SU-DHL-6 (cell line): ENCODE measurements at regions not wholly inside any gene's neighbourhood (a gene's known extent, or its start where the extent isn't known, plus 50 kb on each side); places are given as distances from the start of the nearest gene placed in this dataset.

Source experiments
- H2AFZ ChIP-seq: fragments of 200-600 bp; sonication (generic); 2 replicates; pipeline ENCODE4 v1.6.1; 2014; ENCODE audit warnings: low read depth, mild to moderate bottlenecking, moderate library complexity, mixed read lengths, antibody characterized with exemption, low read length; ENCODE audit not compliant: severe bottlenecking
- H3F3A ChIP-seq: fragments of 200-600 bp; shearing (Covaris generic); 2 replicates; pipeline ENCODE4 v1.6.0; 2016; ENCODE audit warnings: antibody characterized with exemption, mild to moderate bottlenecking; ENCODE audit not compliant: insufficient read depth
- H3K27ac ChIP-seq: fragments of 200-600 bp; sonication (generic); 2 replicates; pipeline ENCODE4 v1.5.1; 2016; ENCODE audit warnings: low read depth, mild to moderate bottlenecking, low read length, moderate library complexity, mixed read lengths
- H3K27me3 ChIP-seq: fragments of 200-600 bp; sonication (generic), shearing (Covaris generic); 2 replicates; pipeline ENCODE4 v1.6.0; 2014; ENCODE audit warnings: mild to moderate bottlenecking, low read length
- H3K36me3 ChIP-seq: fragments of 200-600 bp; sonication (generic); 2 replicates; pipeline ENCODE4 v1.6.1; 2014; ENCODE audit warnings: mild to moderate bottlenecking, low read length, mixed read lengths
- H3K4me2 ChIP-seq: fragments of 300-600, 200-600 bp; shearing (Covaris generic), sonication (generic); 2 replicates; pipeline ENCODE4 v1.6.0; 2014; ENCODE audit warnings: low read length, low read depth, mild to moderate bottlenecking; ENCODE audit not compliant: poor library complexity, severe bottlenecking
- H3K4me3 ChIP-seq: fragments of 200-600 bp; sonication (generic); 2 replicates; pipeline ENCODE4 v1.5.1; 2014; ENCODE audit warnings: antibody characterized with exemption, low read length, mild to moderate bottlenecking, mixed read lengths; ENCODE audit not compliant: insufficient read depth, poor library complexity, severe bottlenecking
- H3K79me2 ChIP-seq: fragments of 200-600 bp; sonication (generic); 2 replicates; pipeline ENCODE4 v1.6.1; 2014; ENCODE audit warnings: mild to moderate bottlenecking, low read length, moderate library complexity; ENCODE audit not compliant: insufficient read depth
- H3K9ac ChIP-seq: fragments of 200-600 bp; sonication (generic); 2 replicates; pipeline ENCODE4 v1.7.0; 2014; ENCODE audit warnings: mild to moderate bottlenecking, low read length
- H3K9me2 ChIP-seq: fragments of 200-600 bp; sonication (generic); replicated peaks from 2 replicates; pipeline ENCODE4 v1.6.1; 2014; ENCODE audit warnings: low read length; ENCODE audit not compliant: insufficient read depth
- H3K9me3 ChIP-seq: fragments of 200-600 bp; sonication (generic); 2 replicates; pipeline ENCODE4 v1.6.1; 2014; ENCODE audit warnings: low read length, mixed read lengths; ENCODE audit not compliant: insufficient read depth
- H4K20me1 ChIP-seq: fragments of 200-600 bp; sonication (generic); 2 replicates; pipeline ENCODE4 v1.6.1; 2014; ENCODE audit warnings: low read depth, mild to moderate bottlenecking, antibody characterized with exemption, low read length, moderate library complexity, mixed read lengths
- EZH2phosphoT487 ChIP-seq: fragments of 200-600 bp; sonication (generic), shearing (Covaris generic); conservative IDR thresholded peaks from 2 replicates; pipeline ENCODE4 v1.6.1; 2018; ENCODE audit warnings: mild to moderate bottlenecking, antibody characterized with exemption, low read length, moderate library complexity, mixed read lengths
- TF ChIP-seq, protein P1 (sequence below): fragments of 200-600 bp; sonication (generic); IDR thresholded peaks from one replicate; pipeline ENCODE4 v1.5.1; 2017; ENCODE audit warnings: antibody characterized with exemption, mild to moderate bottlenecking, low read length, moderate library complexity; ENCODE audit not compliant: insufficient read depth, poor library complexity, severe bottlenecking

DNA sequence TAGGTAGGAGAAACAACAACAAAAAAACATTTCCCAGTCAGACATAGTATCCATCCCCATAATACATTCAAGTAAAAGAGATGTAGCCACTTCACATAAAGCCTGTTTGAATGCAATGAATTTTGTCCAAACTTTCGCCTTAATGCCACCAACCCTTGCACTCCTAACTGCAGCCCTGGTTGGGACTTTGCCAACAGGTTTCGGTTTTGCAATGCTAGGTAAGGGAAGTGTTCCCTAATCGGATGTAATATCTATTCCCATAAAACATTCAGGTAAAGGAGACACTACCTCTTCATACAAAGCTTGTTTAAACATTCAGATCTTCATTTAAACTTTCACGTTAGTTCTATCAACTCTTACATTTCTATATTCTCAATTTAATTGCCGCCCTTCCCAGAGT is 336.1 kb downstream of the DRD1 start:
- no peaks in the 10 kb centered on the region for H3K27me3 ChIP-seq
- H3F3A ChIP-seq = no peaks in the 10 kb centered on the region
- no peaks in the 10 kb centered on the region for H3K79me2 ChIP-seq
- H3K36me3 ChIP-seq = no peaks in the 10 kb centered on the region
- H3K9me3 ChIP-seq = peaks cover 5% of the 10 kb centered on the region; the same call in 1 of the 2 replicates
- no peaks in the 10 kb centered on the region for H4K20me1 ChIP-seq
- TF ChIP-seq EZH2phosphoT487 = no peak
- no peak overlapping the region for H3K27ac ChIP-seq
- no peak overlapping the region for H3K4me3 ChIP-seq
- no peak overlapping the region for H2AFZ ChIP-seq
- no peaks in the 10 kb centered on the region for H3K9me2 ChIP-seq
- H3K9ac ChIP-seq = no peak overlapping the region
- no peak overlapping the region for H3K4me2 ChIP-seq

DNA sequence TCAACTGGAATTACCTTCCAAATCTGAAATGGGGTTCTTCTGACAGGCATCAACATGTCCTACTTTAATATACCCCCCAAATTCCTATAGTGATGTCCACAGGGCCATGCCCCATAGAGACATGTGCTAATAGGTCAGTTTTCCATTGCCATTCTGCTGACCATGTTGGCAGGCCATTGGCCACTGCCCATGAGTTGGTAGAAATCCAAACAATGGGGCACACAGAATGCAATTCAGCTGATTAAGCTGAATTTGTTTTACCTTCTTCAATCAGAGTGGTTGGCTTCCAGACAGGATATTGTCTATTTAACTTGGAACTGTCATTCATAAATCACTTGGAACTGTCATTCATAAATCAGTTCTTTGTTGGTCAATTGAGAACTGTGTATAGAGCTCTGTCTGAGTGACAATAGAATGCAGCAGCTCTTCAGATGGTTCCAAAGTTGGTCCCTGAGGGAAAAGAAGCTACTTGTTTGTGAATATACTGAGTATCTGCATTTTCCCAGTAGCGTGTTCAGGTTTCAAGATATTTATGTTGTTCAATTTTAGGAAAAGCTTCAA is 336.9 kb downstream of the DRD1 start:
- no peaks in the 10 kb centered on the region for H3K27me3 ChIP-seq
- no peak overlapping the region for H3K27ac ChIP-seq
- no peaks in the 10 kb centered on the region for H3K9me2 ChIP-seq
- H3K79me2 ChIP-seq = no peaks in the 10 kb centered on the region
- no peak overlapping the region for H3K9ac ChIP-seq
- no peaks in the 10 kb centered on the region for H3F3A ChIP-seq
- H3K36me3 ChIP-seq = no peaks in the 10 kb centered on the region
- no peak overlapping the region for H3K4me2 ChIP-seq
- no peak for TF ChIP-seq EZH2phosphoT487
- TF ChIP-seq, protein P1, sequence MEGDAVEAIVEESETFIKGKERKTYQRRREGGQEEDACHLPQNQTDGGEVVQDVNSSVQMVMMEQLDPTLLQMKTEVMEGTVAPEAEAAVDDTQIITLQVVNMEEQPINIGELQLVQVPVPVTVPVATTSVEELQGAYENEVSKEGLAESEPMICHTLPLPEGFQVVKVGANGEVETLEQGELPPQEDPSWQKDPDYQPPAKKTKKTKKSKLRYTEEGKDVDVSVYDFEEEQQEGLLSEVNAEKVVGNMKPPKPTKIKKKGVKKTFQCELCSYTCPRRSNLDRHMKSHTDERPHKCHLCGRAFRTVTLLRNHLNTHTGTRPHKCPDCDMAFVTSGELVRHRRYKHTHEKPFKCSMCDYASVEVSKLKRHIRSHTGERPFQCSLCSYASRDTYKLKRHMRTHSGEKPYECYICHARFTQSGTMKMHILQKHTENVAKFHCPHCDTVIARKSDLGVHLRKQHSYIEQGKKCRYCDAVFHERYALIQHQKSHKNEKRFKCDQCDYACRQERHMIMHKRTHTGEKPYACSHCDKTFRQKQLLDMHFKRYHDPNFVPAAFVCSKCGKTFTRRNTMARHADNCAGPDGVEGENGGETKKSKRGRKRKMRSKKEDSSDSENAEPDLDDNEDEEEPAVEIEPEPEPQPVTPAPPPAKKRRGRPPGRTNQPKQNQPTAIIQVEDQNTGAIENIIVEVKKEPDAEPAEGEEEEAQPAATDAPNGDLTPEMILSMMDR = no peak
- no peak overlapping the region for H2AFZ ChIP-seq
- H3K9me3 ChIP-seq = peaks cover 5% of the 10 kb centered on the region; the same call in 1 of the 2 replicates
- no peak overlapping the region for H3K4me3 ChIP-seq
- no peaks in the 10 kb centered on the region for H4K20me1 ChIP-seq

DNA sequence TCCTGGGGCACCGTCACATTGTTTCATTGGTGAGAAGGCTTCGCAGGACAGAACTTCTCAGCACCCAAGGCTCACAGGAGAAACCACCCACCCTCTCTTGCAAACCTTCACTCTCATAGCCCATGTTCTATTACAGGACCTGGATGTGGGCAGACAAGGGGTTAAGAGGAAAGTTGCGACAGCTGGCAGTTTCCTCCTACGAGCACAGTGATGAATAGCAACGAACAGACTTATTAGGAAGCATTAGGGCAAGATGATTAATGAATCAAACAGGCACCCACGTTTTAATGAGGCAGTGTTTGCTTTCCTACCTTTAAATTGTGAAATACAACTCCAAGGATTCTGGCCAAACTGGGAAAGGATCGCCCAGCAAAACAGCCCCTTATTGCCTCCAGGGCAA is 339.3 kb downstream of the DRD1 start:
- Histone ChIP-seq H3K9ac (no peak overlapping the region), H3F3A (no peaks in the 10 kb centered on the region), H3K4me2 (no peak overlapping the region), H3K4me3 (no peak overlapping the region), H3K36me3 (no peaks in the 10 kb centered on the region), H3K27ac (no peak overlapping the region), H3K9me3 (peaks cover 5% of the 10 kb centered on the region; the same call in 1 of the 2 replicates), H3K27me3 (no peaks in the 10 kb centered on the region), H2AFZ (no peak overlapping the region), H3K9me2 (no peaks in the 10 kb centered on the region), H3K79me2 (no peaks in the 10 kb centered on the region), H4K20me1 (no peaks in the 10 kb centered on the region)
- TF ChIP-seq, protein P1 = no peak
- no peak for TF ChIP-seq EZH2phosphoT487

DNA sequence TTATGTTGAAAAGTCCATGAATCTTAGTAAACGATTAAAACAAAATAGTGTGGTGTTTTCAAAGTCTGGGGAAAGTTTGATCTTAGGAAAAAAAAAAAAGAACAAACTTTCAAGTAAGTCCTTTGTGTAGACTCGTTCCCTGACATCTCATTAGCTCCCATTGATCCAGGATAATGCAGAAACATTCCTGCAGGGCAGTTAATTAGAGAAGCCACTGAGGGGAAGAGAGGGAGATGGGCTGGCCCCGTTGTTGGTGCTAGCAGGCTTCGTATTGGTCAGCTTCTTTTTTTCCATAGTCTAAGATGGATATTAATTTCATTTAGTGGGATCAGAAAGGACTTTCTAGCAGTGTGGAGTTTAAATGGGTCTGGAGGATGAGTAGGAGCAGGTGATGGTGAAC is 340.2 kb downstream of the DRD1 start:
- Histone ChIP-seq H2AFZ (no peak overlapping the region), H3K36me3 (no peaks in the 10 kb centered on the region), H3K27ac (no peak overlapping the region), H3K27me3 (no peaks in the 10 kb centered on the region), H3K79me2 (no peaks in the 10 kb centered on the region), H4K20me1 (no peaks in the 10 kb centered on the region), H3K4me2 (no peak overlapping the region), H3K9me2 (no peaks in the 10 kb centered on the region), H3K9ac (no peak overlapping the region), H3F3A (no peaks in the 10 kb centered on the region), H3K9me3 (no peaks in the 10 kb centered on the region), H3K4me3 (no peak overlapping the region)
- TF ChIP-seq, protein P1 = no peak
- no peak for TF ChIP-seq EZH2phosphoT487
